GM12878 (cell line): ENCODE measurements at regions not wholly inside any gene's neighbourhood (a gene's known extent, or its start where the extent isn't known, plus 50 kb on each side); places are given as distances from the start of the nearest gene placed in this dataset.

Experiments used
- ATAC-seq: fragments of 200-7000 bp; cut with Tn5 transposase; 3 replicates; pipeline ENCODE4 v1.9.1; 2020; ENCODE audit warnings: mild to moderate bottlenecking, moderate library complexity
- BruUV-seq: library from RNA; stranded (reverse); fragments of 400-500 nt; replicated peaks from 2 replicates; lab custom pipeline; 2021; lab: Mats Ljungman, UMichigan
- CTCF ChIA-PET: fragments of 300-600 bp; sonication (Branson Sonifier 250); formaldehyde crosslinking; extraction: SDS; loops from one replicate; lab custom pipeline; 2021; ENCODE audit warnings: inconsistent platforms; lab: Yijun Ruan, JAX
- POLR2A ChIA-PET: fragments of 350-600 bp; formaldehyde crosslinking; extraction: SDS; loops from one replicate; lab custom pipeline; 2021; ENCODE audit warnings: inconsistent platforms; lab: Charles Lee
- RAD21 ChIA-PET: fragments of 300-600 bp; sonication (Branson Sonifier 250); formaldehyde crosslinking; loops from one replicate; lab custom pipeline; 2023; ENCODE audit warnings: antibody characterized with exemption; ENCODE audit not compliant: unreplicated experiment; lab: Charles Lee
- SMC1A ChIA-PET: fragments of 300-600 bp; sonication (Branson Sonifier 250); formaldehyde crosslinking; loops from one replicate; lab custom pipeline; 2023; ENCODE audit not compliant: unreplicated experiment, uncharacterized antibody; lab: Charles Lee
- DNase-seq: peaks from one replicate; pipeline ENCODE4 v3.0.0-alpha.2; 2011; ENCODE audit warnings: low read depth, low spot score
- FAIRE-seq: peaks from 3 replicates; lab custom pipeline; 2011; peaks lifted over from hg19 to GRCh38; lab: Jason Lieb, UNC
- H2AFZ ChIP-seq: 2 replicates; pipeline ENCODE4 v1.6.0; 2011; ENCODE audit warnings: low read depth, low read length, control low read depth; ENCODE audit not compliant: control insufficient read depth
- H3K27ac ChIP-seq: 2 replicates; pipeline ENCODE4 v1.5.1; 2011; ENCODE audit warnings: control low read depth; ENCODE audit not compliant: control insufficient read depth, insufficient read depth
- H3K27me3 ChIP-seq, 2 experiments: replicated peaks in 1 of 2; 2 replicates each; pipeline versions ENCODE4 v1.6.0 to v1.6.1; 2011; ENCODE audit warnings: low read length in 1 of 2; ENCODE audit not compliant: control insufficient read depth in 2 of 2, insufficient read depth in 2 of 2
- H3K36me3 ChIP-seq, 2 experiments: 2 replicates each; pipeline ENCODE4 v1.5.1; 2011; ENCODE audit warnings: low read length in 1 of 2; ENCODE audit not compliant: control insufficient read depth in 2 of 2, insufficient read depth in 2 of 2
- H3K4me1 ChIP-seq: 2 replicates; pipeline ENCODE4 v1.6.1; 2011; ENCODE audit warnings: mild to moderate bottlenecking, low read length, moderate library complexity, mixed read lengths; ENCODE audit not compliant: control insufficient read depth, insufficient read depth
- H3K4me2 ChIP-seq: 2 replicates; pipeline ENCODE4 v1.6.0; 2011; ENCODE audit warnings: control low read depth; ENCODE audit not compliant: control insufficient read depth, insufficient read depth
- H3K4me3 ChIP-seq: fragments of 200-600 bp; sonication (generic); 2 replicates; pipeline ENCODE4 v1.5.1; 2016
- H3K79me2 ChIP-seq: 2 replicates; pipeline ENCODE4 v1.6.0; 2011; ENCODE audit warnings: low read length; ENCODE audit not compliant: control insufficient read depth, insufficient read depth
- H3K9ac ChIP-seq: 2 replicates; pipeline ENCODE4 v1.8.0; 2011; ENCODE audit warnings: low read length, control low read depth, mixed read lengths; ENCODE audit not compliant: control insufficient read depth, insufficient read depth
- H3K9me3 ChIP-seq: replicated peaks from 3 replicates; pipeline ENCODE4 v1.5.1; 2011; ENCODE audit warnings: mild to moderate bottlenecking, low read length; ENCODE audit not compliant: control insufficient read depth, insufficient read depth
- H4K20me1 ChIP-seq: 2 replicates; pipeline ENCODE4 v1.6.0; 2011; ENCODE audit not compliant: control insufficient read depth, insufficient read depth
- JUND ChIP-seq: IDR thresholded peaks from 2 replicates; pipeline ENCODE4 v1.6.1; 2012; ENCODE audit warnings: low read depth, mild to moderate bottlenecking, low read length, improper control_type of control experiment, moderate library complexity
- SIX5 ChIP-seq: IDR thresholded peaks from 2 replicates; pipeline ENCODE4 v1.6.1; 2011; ENCODE audit warnings: mild to moderate bottlenecking, low read depth, low read length, moderate library complexity; ENCODE audit not compliant: severe bottlenecking
- WGBS: methylation state at CpG from one replicate; pipeline ENCODE4 v1.1.6; 2016; ENCODE audit warnings: low lambda C conversion rate; ENCODE audit not compliant: insufficient replicate concordance, insufficient coverage; ENCODE audit errors: missing lambda C conversion rate; 5-methylcytosine and 5-hydroxymethylcytosine counted together
- in situ Hi-C: fragments of 300-500 bp; cut with MboI; formaldehyde crosslinking; loops from 9 replicates; pipeline ENCODE4 v1.14.3; 2018; ENCODE audit warnings: mixed read lengths
- intact Hi-C: fragments of 100-400 bp; cut with micrococcal nuclease; formaldehyde crosslinking; loops from one replicate; pipeline ENCODE4 v1.14.2; 2022; ENCODE audit not compliant: unreplicated experiment
- TF ChIP-seq, protein P1 (sequence below): IDR thresholded peaks from 2 replicates; pipeline ENCODE4 v1.6.1; 2012; ENCODE audit warnings: mild to moderate bottlenecking, low read depth, low read length
- TF ChIP-seq, protein P2 (sequence below): fragments of 450-650 bp; conservative IDR thresholded peaks from 2 replicates; pipeline ENCODE4 v1.6.1; 2017; ENCODE audit warnings: mild to moderate bottlenecking, moderate library complexity

DNA sequence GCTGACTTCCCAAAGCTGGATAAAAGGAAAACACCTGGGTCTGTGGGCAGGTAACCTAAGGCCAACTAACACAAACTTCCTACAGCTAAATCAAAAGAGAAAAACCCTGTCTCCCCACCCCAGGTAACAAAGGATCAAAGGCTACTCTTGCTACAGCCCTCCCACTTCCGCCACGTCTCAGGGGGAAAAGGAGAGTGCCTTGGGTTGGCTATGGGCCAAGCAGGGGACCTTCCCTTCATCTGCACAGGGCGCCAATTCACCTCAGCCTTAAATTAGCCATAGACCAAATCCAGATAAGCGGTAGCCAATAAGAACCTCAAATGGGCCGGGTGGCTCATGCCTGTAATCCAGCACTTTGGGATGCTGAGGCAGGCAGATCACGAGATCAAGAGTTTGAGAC, 69.1 kb upstream of the LANCL2 start:
- TF ChIP-seq SIX5 = no peak
- no peak for TF ChIP-seq JUND
- TF ChIP-seq, protein P1, sequence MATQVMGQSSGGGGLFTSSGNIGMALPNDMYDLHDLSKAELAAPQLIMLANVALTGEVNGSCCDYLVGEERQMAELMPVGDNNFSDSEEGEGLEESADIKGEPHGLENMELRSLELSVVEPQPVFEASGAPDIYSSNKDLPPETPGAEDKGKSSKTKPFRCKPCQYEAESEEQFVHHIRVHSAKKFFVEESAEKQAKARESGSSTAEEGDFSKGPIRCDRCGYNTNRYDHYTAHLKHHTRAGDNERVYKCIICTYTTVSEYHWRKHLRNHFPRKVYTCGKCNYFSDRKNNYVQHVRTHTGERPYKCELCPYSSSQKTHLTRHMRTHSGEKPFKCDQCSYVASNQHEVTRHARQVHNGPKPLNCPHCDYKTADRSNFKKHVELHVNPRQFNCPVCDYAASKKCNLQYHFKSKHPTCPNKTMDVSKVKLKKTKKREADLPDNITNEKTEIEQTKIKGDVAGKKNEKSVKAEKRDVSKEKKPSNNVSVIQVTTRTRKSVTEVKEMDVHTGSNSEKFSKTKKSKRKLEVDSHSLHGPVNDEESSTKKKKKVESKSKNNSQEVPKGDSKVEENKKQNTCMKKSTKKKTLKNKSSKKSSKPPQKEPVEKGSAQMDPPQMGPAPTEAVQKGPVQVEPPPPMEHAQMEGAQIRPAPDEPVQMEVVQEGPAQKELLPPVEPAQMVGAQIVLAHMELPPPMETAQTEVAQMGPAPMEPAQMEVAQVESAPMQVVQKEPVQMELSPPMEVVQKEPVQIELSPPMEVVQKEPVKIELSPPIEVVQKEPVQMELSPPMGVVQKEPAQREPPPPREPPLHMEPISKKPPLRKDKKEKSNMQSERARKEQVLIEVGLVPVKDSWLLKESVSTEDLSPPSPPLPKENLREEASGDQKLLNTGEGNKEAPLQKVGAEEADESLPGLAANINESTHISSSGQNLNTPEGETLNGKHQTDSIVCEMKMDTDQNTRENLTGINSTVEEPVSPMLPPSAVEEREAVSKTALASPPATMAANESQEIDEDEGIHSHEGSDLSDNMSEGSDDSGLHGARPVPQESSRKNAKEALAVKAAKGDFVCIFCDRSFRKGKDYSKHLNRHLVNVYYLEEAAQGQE = no peak
- TF ChIP-seq, protein P2, sequence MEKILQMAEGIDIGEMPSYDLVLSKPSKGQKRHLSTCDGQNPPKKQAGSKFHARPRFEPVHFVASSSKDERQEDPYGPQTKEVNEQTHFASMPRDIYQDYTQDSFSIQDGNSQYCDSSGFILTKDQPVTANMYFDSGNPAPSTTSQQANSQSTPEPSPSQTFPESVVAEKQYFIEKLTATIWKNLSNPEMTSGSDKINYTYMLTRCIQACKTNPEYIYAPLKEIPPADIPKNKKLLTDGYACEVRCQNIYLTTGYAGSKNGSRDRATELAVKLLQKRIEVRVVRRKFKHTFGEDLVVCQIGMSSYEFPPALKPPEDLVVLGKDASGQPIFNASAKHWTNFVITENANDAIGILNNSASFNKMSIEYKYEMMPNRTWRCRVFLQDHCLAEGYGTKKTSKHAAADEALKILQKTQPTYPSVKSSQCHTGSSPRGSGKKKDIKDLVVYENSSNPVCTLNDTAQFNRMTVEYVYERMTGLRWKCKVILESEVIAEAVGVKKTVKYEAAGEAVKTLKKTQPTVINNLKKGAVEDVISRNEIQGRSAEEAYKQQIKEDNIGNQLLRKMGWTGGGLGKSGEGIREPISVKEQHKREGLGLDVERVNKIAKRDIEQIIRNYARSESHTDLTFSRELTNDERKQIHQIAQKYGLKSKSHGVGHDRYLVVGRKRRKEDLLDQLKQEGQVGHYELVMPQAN = no peak
- H3K27ac ChIP-seq = no peak overlapping the region
- FAIRE-seq (no peak), DNase-seq (no peak), ATAC-seq (no peak)
- POLR2A ChIA-PET = no interaction called here
- no peaks in the 10 kb centered on the region for H3K4me1 ChIP-seq
- no peaks in the 10 kb centered on the region for H3K9me3 ChIP-seq
- no peaks in the 10 kb centered on the region for H3K79me2 ChIP-seq
- no peak overlapping the region for H3K4me3 ChIP-seq
- BruUV-seq = no TSS peak
- H3K9ac ChIP-seq = no peak overlapping the region
- H3K27me3 ChIP-seq = no peaks in the 10 kb centered on the region
- RAD21 ChIA-PET = interaction anchor here (1.2 kb wide), 1 partner anchor 14 kb away, joined by 3 read pairs; no protein-coding TSS in a partner anchor
- intact Hi-C loops (no loop called here), in situ Hi-C loops (loop anchor here (25.0 kb wide), 1 partner anchor 291 kb away; no protein-coding TSS in a partner anchor)
- CTCF ChIA-PET = interaction anchor here (1.1 to 5.8 kb wide), 2 partner anchors 13 to 120 kb away, joined by 4 to 21 read pairs; no protein-coding TSS in a partner anchor
- H3K36me3 ChIP-seq = no peaks in the 10 kb centered on the region
- SMC1A ChIA-PET = interaction anchor here (0.9 to 5.3 kb wide), 3 partner anchors 8 to 119 kb away, joined by 3 to 33 read pairs (median 3); no protein-coding TSS in a partner anchor
- no peak overlapping the region for H2AFZ ChIP-seq
- 68% methylated on average over 6 of the region's 6 CpGs for WGBS
- no peak overlapping the region for H3K4me2 ChIP-seq
- no peaks in the 10 kb centered on the region for H4K20me1 ChIP-seq
